ENCODE measurements at regions not wholly inside any gene's neighbourhood (a gene's known extent, or its start where the extent isn't known, plus 50 kb on each side); places are given as distances from the start of the nearest gene placed in this dataset.

GRCh38 chr6:146870760-146871159 lies 272.0 kb downstream of the ADGB start:
- Histone ChIP-seq H3K4me1 (ENCODE audit: control insufficient read depth in 2 of 3, insufficient read depth in 2 of 3, low read depth in 1 of 3, low read length in 3 of 3) (peaks cover 0 to 4% (median 0%) of the 10 kb centered on the region in 3 donors), H3K27ac (ENCODE audit: low read depth in 2 of 2, low read length in 2 of 2) (no peak overlapping the region), H3K4me3 (ENCODE audit: low read length in 3 of 3) (no peak overlapping the region), H3K27me3 (ENCODE audit: control insufficient read depth, insufficient read depth, low read length) (no peaks in the 10 kb centered on the region), H3K36me3 (ENCODE audit: control insufficient read depth in 2 of 3, insufficient read depth in 3 of 3, low read length in 3 of 3) (no peaks in the 10 kb centered on the region), H3K9me3 (ENCODE audit: control insufficient read depth in 2 of 3, insufficient read depth in 1 of 3, low read length in 3 of 3) (no peaks in the 10 kb centered on the region), H3K9ac (ENCODE audit: low read length in 3 of 3) (no peak overlapping the region)
- TF ChIP-seq CTCF (IDR thresholded peaks at IDR 0.05; ENCODE audit: borderline replicate concordance, extremely low read depth, insufficient read depth), result no peak
- intact Hi-C loops (cut with DNase I), result no loop called here
- FAIRE-seq (no peak), DNase-seq (no peak)

- DNase-seq, result no peak
- no peak for TF ChIP-seq CTCF (IDR thresholded peaks at IDR 0.05; ENCODE audit: borderline replicate concordance, extremely low read depth, insufficient read depth)
- Histone ChIP-seq H3K9me3 (ENCODE audit: control insufficient read depth in 2 of 3, insufficient read depth in 1 of 3, low read length in 3 of 3) (no peaks in the 10 kb centered on the region), H3K27me3 (ENCODE audit: control insufficient read depth, insufficient read depth, low read length) (no peaks in the 10 kb centered on the region), H3K27ac (ENCODE audit: low read depth in 2 of 2, low read length in 2 of 2) (no peak overlapping the region), H3K36me3 (ENCODE audit: control insufficient read depth in 2 of 3, insufficient read depth in 3 of 3, low read length in 3 of 3) (no peaks in the 10 kb centered on the region), H3K4me1 (ENCODE audit: control insufficient read depth in 2 of 3, insufficient read depth in 2 of 3, low read depth in 1 of 3, low read length in 3 of 3) (peaks cover 0 to 4% (median 0%) of the 10 kb centered on the region in 3 donors), H3K4me3 (ENCODE audit: low read length in 3 of 3) (peak overlapping the region in 1 of 3 donors; percentile 10), H3K9ac (ENCODE audit: low read length in 3 of 3) (no peak overlapping the region)
- intact Hi-C loops (cut with DNase I), result no loop called here
- FAIRE-seq, result no peak
Measured at GRCh38 chr6:146871611-146872425, 273.0 kb downstream of the ADGB start.

- no peaks in the 10 kb centered on the region for H3K9me3 ChIP-seq (ENCODE audit: control insufficient read depth in 2 of 3, insufficient read depth in 1 of 3, low read length in 3 of 3)
- no peak for DNase-seq
- no peak overlapping the region for H3K27ac ChIP-seq (ENCODE audit: low read depth in 2 of 2, low read length in 2 of 2)
- H3K27me3 ChIP-seq (ENCODE audit: control insufficient read depth, insufficient read depth, low read length), result no peaks in the 10 kb centered on the region
- H3K4me1 ChIP-seq (ENCODE audit: control insufficient read depth in 2 of 3, insufficient read depth in 2 of 3, low read depth in 1 of 3, low read length in 3 of 3), result peaks cover 0 to 4% (median 0%) of the 10 kb centered on the region in 3 donors
- intact Hi-C loops (cut with DNase I), result no loop called here
- no peaks in the 10 kb centered on the region for H3K36me3 ChIP-seq (ENCODE audit: control insufficient read depth in 2 of 3, insufficient read depth in 3 of 3, low read length in 3 of 3)
- no peak overlapping the region for H3K4me3 ChIP-seq (ENCODE audit: low read length in 3 of 3)
- no peak for FAIRE-seq
- TF ChIP-seq CTCF (IDR thresholded peaks at IDR 0.05; ENCODE audit: borderline replicate concordance, extremely low read depth, insufficient read depth), result no peak
- H3K9ac ChIP-seq (ENCODE audit: low read length in 3 of 3), result no peak overlapping the region
Measured at GRCh38 chr6:146872426-146872785, 273.6 kb downstream of the ADGB start.
